PC-3 (cell line): ENCODE measurements at regions not wholly inside any gene's neighbourhood (a gene's known extent, or its start where the extent isn't known, plus 50 kb on each side); places are given as distances from the start of the nearest gene placed in this dataset.

Source experiments
- CTCF ChIP-seq: fragments of 300-600 bp; sonication (generic); conservative IDR thresholded peaks from 2 replicates; pipeline ENCODE4 v1.5.1; 2017; ENCODE audit warnings: antibody characterized with exemption, low read depth, mild to moderate bottlenecking, low read length
- EZH2 ChIP-seq: fragments of 300-600 bp; sonication (generic); IDR thresholded peaks from one replicate; pipeline ENCODE4 v1.6.1; 2017; ENCODE audit warnings: antibody characterized with exemption, mild to moderate bottlenecking, low read length; ENCODE audit not compliant: unreplicated experiment

- TF ChIP-seq CTCF (no peak), EZH2 (no peak)
These were observed 98.2 kb upstream of the TMEM178A start for GRCh38 chr2:39567507-39567906.
